K562 (cell line): ENCODE measurements at regions not wholly inside any gene's neighbourhood (a gene's known extent, or its start where the extent isn't known, plus 50 kb on each side); places are given as distances from the start of the nearest gene placed in this dataset.

Experiments used
- CHD4 ChIP-seq: fragments of 200-600 bp; sonication (generic); IDR thresholded peaks from 3 replicates; pipeline ENCODE4 v1.6.1; 2012; ENCODE audit warnings: low read depth, mild to moderate bottlenecking, mixed read lengths, low read length, inconsistent platforms; ENCODE audit not compliant: insufficient read depth, insufficient replicate concordance, poor library complexity, severe bottlenecking
- CTCF ChIP-seq, 3 experiments: IDR thresholded peaks in 2 of 3; conservative IDR thresholded peaks in 1 of 3; 2 replicates each; pipeline ENCODE4 v1.5.1; 2011 to 2012; ENCODE audit warnings: low read length in 3 of 3, mild to moderate bottlenecking in 3 of 3, control low read depth in 2 of 3, improper control_type of control experiment in 1 of 3, inconsistent platforms in 1 of 3, low read depth in 1 of 3, mixed read lengths in 1 of 3, moderate library complexity in 1 of 3; ENCODE audit not compliant: insufficient read depth in 2 of 3
- ELK3 ChIP-seq: fragments of 450-650 bp; formaldehyde crosslinking; IDR thresholded peaks from 2 replicates; pipeline ENCODE4 v1.4.0; 2020; ENCODE audit warnings: mild to moderate bottlenecking
- EZH2 ChIP-seq: IDR thresholded peaks from 2 replicates; pipeline ENCODE4 v1.6.1; 2012; ENCODE audit warnings: low read depth, mild to moderate bottlenecking, inconsistent platforms, low read length, borderline replicate concordance
- HNRNPUL1 ChIP-seq: fragments of 200-400 bp; formaldehyde crosslinking; IDR thresholded peaks from 2 replicates; pipeline ENCODE4 v1.6.1; 2017; ENCODE audit warnings: low read length
- MAZ ChIP-seq, 2 experiments: fragments of 450-650 bp in 1 of 2; sonication (generic) in 1 of 2; formaldehyde crosslinking; IDR thresholded peaks in 1 of 2; conservative IDR thresholded peaks in 1 of 2; 2 replicates each; pipeline versions ENCODE4 v1.4.0 to v1.5.0; 2020; ENCODE audit warnings: mild to moderate bottlenecking in 1 of 2, missing genetic modification reagents in 1 of 2
- NCOA4 ChIP-seq: fragments of 450-650 bp; IDR thresholded peaks from 2 replicates; pipeline ENCODE4 v1.6.1; 2018; ENCODE audit warnings: mild to moderate bottlenecking; ENCODE audit not compliant: partially characterized antibody
- ZBTB26 ChIP-seq: fragments of 450-650 bp; formaldehyde crosslinking; IDR thresholded peaks from 2 replicates; pipeline ENCODE4 v1.4.0; 2022; ENCODE audit warnings: missing genetic modification characterization
- ZFP30 ChIP-seq: fragments of 250-450 bp; sonication (Bioruptor Pico); IDR thresholded peaks from 2 replicates; pipeline ENCODE4 v1.8.0; 2022; ENCODE audit warnings: moderate library complexity, mild to moderate bottlenecking, inconsistent platforms, borderline replicate concordance

- TF ChIP-seq ZFP30 (no peak), MAZ (CRISPR knock-in tag; conservative IDR thresholded peaks at IDR 0.05 in 1 of 2, IDR thresholded peaks at IDR 0.05 in 1 of 2) (no peak), NCOA4 (no peak), CTCF (IDR thresholded peaks at IDR 0.05 in 2 of 3, conservative IDR thresholded peaks at IDR 0.05 in 1 of 3; ENCODE audit: insufficient read depth in 2 of 3, low read depth in 1 of 3, low read length in 3 of 3) (no peak), EZH2 (no peak), ZBTB26 (no peak), CHD4 (no peak), ELK3 (CRISPR knock-in tag) (no peak), HNRNPUL1 (no peak)
Observed at GRCh38 chr10:90589825-90590224, 268.0 kb downstream of the HTR7 start.
